HepG2 (cell line): ENCODE measurements at regions not wholly inside any gene's neighbourhood (a gene's known extent, or its start where the extent isn't known, plus 50 kb on each side); places are given as distances from the start of the nearest gene placed in this dataset.

Experiments
- BRCA1 ChIP-seq: sonication (generic); formaldehyde crosslinking; IDR thresholded peaks from 2 replicates; pipeline ENCODE4 v1.4.0; 2020; ENCODE audit warnings: missing genetic modification reagents
- GTF2F1 ChIP-seq: fragments of 150-350 bp; IDR thresholded peaks from 2 replicates; pipeline ENCODE4 v1.6.1; 2014; ENCODE audit warnings: low read length
- HNRNPLL ChIP-seq: fragments of 200-400 bp; formaldehyde crosslinking; IDR thresholded peaks from 2 replicates; pipeline ENCODE4 v1.6.1; 2017; ENCODE audit warnings: mild to moderate bottlenecking, low read depth, low read length; ENCODE audit not compliant: poor library complexity, severe bottlenecking
- KAT2B ChIP-seq: fragments of 150-350 bp; IDR thresholded peaks from 2 replicates; pipeline ENCODE4 v1.6.1; 2014; ENCODE audit warnings: low read depth, low read length, borderline replicate concordance
- NFIC ChIP-seq: IDR thresholded peaks from 2 replicates; pipeline ENCODE4 v1.6.1; 2012; ENCODE audit warnings: mild to moderate bottlenecking, low read length, inconsistent platforms
- SP2 ChIP-seq: sonication (generic); formaldehyde crosslinking; IDR thresholded peaks from 2 replicates; pipeline ENCODE4 v1.5.1; 2020; ENCODE audit warnings: mild to moderate bottlenecking, missing genetic modification reagents
- ZBTB20 ChIP-seq: sonication (generic); formaldehyde crosslinking; IDR thresholded peaks from 2 replicates; pipeline ENCODE4 v1.8.1; 2023; ENCODE audit warnings: missing genetic modification reagents, low read depth, mild to moderate bottlenecking, borderline replicate concordance
- ZNF282 ChIP-seq: fragments of 450-650 bp; IDR thresholded peaks from 2 replicates; pipeline ENCODE4 v1.6.1; 2018; ENCODE audit not compliant: partially characterized antibody
- ZNF337 ChIP-seq: sonication (generic); formaldehyde crosslinking; IDR thresholded peaks from 2 replicates; pipeline ENCODE4 v1.5.1; 2020; ENCODE audit warnings: missing genetic modification reagents, low read depth, mild to moderate bottlenecking, borderline replicate concordance
- ZNF451 ChIP-seq: sonication (generic); formaldehyde crosslinking; IDR thresholded peaks from 2 replicates; pipeline ENCODE4 v1.5.0; 2020; ENCODE audit warnings: mild to moderate bottlenecking, missing genetic modification reagents
- ZNF749 ChIP-seq: sonication (generic); formaldehyde crosslinking; IDR thresholded peaks from 2 replicates; pipeline ENCODE4 v1.8.0; 2022; ENCODE audit warnings: mild to moderate bottlenecking, missing genetic modification reagents, moderate library complexity, borderline replicate concordance

- no peak for TF ChIP-seq GTF2F1
- no peak for TF ChIP-seq KAT2B
- TF ChIP-seq NFIC, result no peak
- TF ChIP-seq ZNF749 (CRISPR knock-in tag), result no peak
- TF ChIP-seq ZNF282, result no peak
- no peak for TF ChIP-seq ZBTB20 (CRISPR knock-in tag)
- no peak for TF ChIP-seq SP2 (CRISPR knock-in tag)
- TF ChIP-seq ZNF451 (CRISPR knock-in tag), result no peak
- TF ChIP-seq HNRNPLL, result no peak
- TF ChIP-seq BRCA1 (CRISPR knock-in tag), result no peak
- no peak for TF ChIP-seq ZNF337
Measured at GRCh38 chr13:84844473-84844872, 954.7 kb downstream of the SLITRK6 start.
